ENCODE measurements at regions not wholly inside any gene's neighbourhood (a gene's known extent, or its start where the extent isn't known, plus 50 kb on each side); places are given as distances from the start of the nearest gene placed in this dataset.
A peak's percentile ranks its signal among the peaks of the same experiment; 100 is the strongest.

GRCh38 chr7:355568-355967, 65.6 kb downstream of the FOXL3 start (continued):
- TF ChIP-seq, protein P1, sequence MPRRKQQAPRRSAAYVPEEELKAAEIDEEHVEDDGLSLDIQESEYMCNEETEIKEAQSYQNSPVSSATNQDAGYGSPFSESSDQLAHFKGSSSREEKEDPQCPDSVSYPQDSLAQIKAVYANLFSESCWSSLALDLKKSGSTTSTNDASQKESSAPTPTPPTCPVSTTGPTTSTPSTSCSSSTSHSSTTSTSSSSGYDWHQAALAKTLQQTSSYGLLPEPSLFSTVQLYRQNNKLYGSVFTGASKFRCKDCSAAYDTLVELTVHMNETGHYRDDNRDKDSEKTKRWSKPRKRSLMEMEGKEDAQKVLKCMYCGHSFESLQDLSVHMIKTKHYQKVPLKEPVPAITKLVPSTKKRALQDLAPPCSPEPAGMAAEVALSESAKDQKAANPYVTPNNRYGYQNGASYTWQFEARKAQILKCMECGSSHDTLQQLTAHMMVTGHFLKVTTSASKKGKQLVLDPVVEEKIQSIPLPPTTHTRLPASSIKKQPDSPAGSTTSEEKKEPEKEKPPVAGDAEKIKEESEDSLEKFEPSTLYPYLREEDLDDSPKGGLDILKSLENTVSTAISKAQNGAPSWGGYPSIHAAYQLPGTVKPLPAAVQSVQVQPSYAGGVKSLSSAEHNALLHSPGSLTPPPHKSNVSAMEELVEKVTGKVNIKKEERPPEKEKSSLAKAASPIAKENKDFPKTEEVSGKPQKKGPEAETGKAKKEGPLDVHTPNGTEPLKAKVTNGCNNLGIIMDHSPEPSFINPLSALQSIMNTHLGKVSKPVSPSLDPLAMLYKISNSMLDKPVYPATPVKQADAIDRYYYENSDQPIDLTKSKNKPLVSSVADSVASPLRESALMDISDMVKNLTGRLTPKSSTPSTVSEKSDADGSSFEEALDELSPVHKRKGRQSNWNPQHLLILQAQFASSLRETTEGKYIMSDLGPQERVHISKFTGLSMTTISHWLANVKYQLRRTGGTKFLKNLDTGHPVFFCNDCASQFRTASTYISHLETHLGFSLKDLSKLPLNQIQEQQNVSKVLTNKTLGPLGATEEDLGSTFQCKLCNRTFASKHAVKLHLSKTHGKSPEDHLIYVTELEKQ (tag by site-specific recombination; IDR thresholded peaks at IDR 0.05; ENCODE audit: borderline replicate concordance), result no peak
- 0 out of 2 replicates have a peak, but pooled peaks have one; percentile 86 for TF ChIP-seq ZNF311 (tag by site-specific recombination; IDR thresholded peaks at IDR 0.05; ENCODE audit: borderline replicate concordance)
- TF ChIP-seq ZNF324 (tag by site-specific recombination; IDR thresholded peaks at IDR 0.05), result no peak
- no peak for TF ChIP-seq ZNF26 (tag by site-specific recombination; IDR thresholded peaks at IDR 0.05)
- TF ChIP-seq ZNF426 (tag by site-specific recombination; IDR thresholded peaks at IDR 0.05), result no peak
- TF ChIP-seq ZNF266 (tag by site-specific recombination; IDR thresholded peaks at IDR 0.05; ENCODE audit: low read depth), result peak; percentile 10; the same call in 1 of the 2 replicates
- no peak for TF ChIP-seq ZNF18 (tag by site-specific recombination; IDR thresholded peaks at IDR 0.05)
- peak; percentile 40; the same call in 1 of the 2 replicates for TF ChIP-seq ZNF239 (tag by site-specific recombination; IDR thresholded peaks at IDR 0.05)
- TF ChIP-seq ZNF768 (tag by site-specific recombination; IDR thresholded peaks at IDR 0.05), result no peak
- no peak for TF ChIP-seq ZNF704 (tag by site-specific recombination; IDR thresholded peaks at IDR 0.05)
- no peak for TF ChIP-seq ZNF398 (tag by site-specific recombination; IDR thresholded peaks at IDR 0.05)
- no peak for TF ChIP-seq ZNF600 (tag by site-specific recombination; IDR thresholded peaks at IDR 0.05)
- TF ChIP-seq, protein P2, sequence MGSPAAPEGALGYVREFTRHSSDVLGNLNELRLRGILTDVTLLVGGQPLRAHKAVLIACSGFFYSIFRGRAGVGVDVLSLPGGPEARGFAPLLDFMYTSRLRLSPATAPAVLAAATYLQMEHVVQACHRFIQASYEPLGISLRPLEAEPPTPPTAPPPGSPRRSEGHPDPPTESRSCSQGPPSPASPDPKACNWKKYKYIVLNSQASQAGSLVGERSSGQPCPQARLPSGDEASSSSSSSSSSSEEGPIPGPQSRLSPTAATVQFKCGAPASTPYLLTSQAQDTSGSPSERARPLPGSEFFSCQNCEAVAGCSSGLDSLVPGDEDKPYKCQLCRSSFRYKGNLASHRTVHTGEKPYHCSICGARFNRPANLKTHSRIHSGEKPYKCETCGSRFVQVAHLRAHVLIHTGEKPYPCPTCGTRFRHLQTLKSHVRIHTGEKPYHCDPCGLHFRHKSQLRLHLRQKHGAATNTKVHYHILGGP (tag by site-specific recombination; IDR thresholded peaks at IDR 0.05), result no peak

- H3K36me3 ChIP-seq (ENCODE audit: control insufficient read depth in 2 of 2, insufficient read depth in 1 of 2, low read length in 2 of 2), result no peaks in the 10 kb centered on the region
- no peak overlapping the region for H3K4me3 ChIP-seq (ENCODE audit: low read depth, low read length)
- H3K9me3 ChIP-seq (ENCODE audit: control insufficient read depth, insufficient read depth, low read depth, low read length), result no peaks in the 10 kb centered on the region
- POLR2A ChIA-PET, result no interaction called here
- H3K27ac ChIP-seq (ENCODE audit: extremely low read depth, low read depth, low read length), result no peak overlapping the region
- H3K4me1 ChIP-seq (ENCODE audit: control insufficient read depth, insufficient read depth, low read length), result no peaks in the 10 kb centered on the region
- CTCF ChIA-PET, result no interaction called here
- TF ChIP-seq ZNF747 (tag by site-specific recombination; IDR thresholded peaks at IDR 0.05) (no peak), ZNF596 (tag by site-specific recombination; IDR thresholded peaks at IDR 0.05) (no peak), ZNF704 (tag by site-specific recombination; IDR thresholded peaks at IDR 0.05) (no peak), ZNF214 (tag by site-specific recombination; IDR thresholded peaks at IDR 0.05; ENCODE audit: borderline replicate concordance) (no peak), ZFP69B (tag by site-specific recombination; IDR thresholded peaks at IDR 0.05) (no peak), ZNF202 (tag by site-specific recombination; IDR thresholded peaks at IDR 0.05; ENCODE audit: borderline replicate concordance) (no peak), REST (tag by site-specific recombination; IDR thresholded peaks at IDR 0.05) (no peak), ZNF140 (tag by site-specific recombination; IDR thresholded peaks at IDR 0.05) (no peak)
Measured at GRCh38 chr7:356087-356486, 66.1 kb downstream of the FOXL3 start.

Measured in HEK293 (cell line).